ENCODE measurements at regions not wholly inside any gene's neighbourhood (a gene's known extent, or its start where the extent isn't known, plus 50 kb on each side); places are given as distances from the start of the nearest gene placed in this dataset.

DNA sequence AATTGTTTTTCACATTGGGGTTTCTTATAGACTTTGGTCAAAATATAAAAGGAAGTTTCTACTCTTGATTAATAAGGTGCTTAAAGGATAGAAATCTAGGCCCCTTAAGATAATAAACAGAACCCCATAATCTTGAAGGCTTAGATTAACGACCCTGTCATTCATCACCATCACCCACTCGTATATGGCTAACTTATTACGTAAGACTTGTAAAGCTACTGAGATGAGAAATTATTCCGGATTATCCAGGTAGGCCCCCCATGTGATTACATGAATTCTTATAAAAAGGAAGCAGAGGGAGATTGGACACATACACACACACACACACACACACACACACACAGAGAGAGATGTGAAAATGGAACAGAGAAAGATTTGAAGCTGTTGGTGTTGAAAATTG lies 1489.2 kb upstream of the TENM4 start:
- no peak for ATAC-seq
- ChIA-PET POLR2A (no interaction called here), CTCF (no interaction called here)
- TF ChIP-seq, protein P1, sequence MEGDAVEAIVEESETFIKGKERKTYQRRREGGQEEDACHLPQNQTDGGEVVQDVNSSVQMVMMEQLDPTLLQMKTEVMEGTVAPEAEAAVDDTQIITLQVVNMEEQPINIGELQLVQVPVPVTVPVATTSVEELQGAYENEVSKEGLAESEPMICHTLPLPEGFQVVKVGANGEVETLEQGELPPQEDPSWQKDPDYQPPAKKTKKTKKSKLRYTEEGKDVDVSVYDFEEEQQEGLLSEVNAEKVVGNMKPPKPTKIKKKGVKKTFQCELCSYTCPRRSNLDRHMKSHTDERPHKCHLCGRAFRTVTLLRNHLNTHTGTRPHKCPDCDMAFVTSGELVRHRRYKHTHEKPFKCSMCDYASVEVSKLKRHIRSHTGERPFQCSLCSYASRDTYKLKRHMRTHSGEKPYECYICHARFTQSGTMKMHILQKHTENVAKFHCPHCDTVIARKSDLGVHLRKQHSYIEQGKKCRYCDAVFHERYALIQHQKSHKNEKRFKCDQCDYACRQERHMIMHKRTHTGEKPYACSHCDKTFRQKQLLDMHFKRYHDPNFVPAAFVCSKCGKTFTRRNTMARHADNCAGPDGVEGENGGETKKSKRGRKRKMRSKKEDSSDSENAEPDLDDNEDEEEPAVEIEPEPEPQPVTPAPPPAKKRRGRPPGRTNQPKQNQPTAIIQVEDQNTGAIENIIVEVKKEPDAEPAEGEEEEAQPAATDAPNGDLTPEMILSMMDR (IDR thresholded peaks at IDR 0.05): no peak
- TF ChIP-seq TCF7L2 (IDR thresholded peaks at IDR 0.05; ENCODE audit: low read depth, low read length) (no peak), SIN3A (IDR thresholded peaks at IDR 0.05; ENCODE audit: borderline replicate concordance, insufficient read depth, low read depth, low read length) (no peak), POLR2AphosphoS5 (IDR thresholded peaks at IDR 0.05; ENCODE audit: low read depth, low read length) (no peak)
- TF ChIP-seq, protein P2, sequence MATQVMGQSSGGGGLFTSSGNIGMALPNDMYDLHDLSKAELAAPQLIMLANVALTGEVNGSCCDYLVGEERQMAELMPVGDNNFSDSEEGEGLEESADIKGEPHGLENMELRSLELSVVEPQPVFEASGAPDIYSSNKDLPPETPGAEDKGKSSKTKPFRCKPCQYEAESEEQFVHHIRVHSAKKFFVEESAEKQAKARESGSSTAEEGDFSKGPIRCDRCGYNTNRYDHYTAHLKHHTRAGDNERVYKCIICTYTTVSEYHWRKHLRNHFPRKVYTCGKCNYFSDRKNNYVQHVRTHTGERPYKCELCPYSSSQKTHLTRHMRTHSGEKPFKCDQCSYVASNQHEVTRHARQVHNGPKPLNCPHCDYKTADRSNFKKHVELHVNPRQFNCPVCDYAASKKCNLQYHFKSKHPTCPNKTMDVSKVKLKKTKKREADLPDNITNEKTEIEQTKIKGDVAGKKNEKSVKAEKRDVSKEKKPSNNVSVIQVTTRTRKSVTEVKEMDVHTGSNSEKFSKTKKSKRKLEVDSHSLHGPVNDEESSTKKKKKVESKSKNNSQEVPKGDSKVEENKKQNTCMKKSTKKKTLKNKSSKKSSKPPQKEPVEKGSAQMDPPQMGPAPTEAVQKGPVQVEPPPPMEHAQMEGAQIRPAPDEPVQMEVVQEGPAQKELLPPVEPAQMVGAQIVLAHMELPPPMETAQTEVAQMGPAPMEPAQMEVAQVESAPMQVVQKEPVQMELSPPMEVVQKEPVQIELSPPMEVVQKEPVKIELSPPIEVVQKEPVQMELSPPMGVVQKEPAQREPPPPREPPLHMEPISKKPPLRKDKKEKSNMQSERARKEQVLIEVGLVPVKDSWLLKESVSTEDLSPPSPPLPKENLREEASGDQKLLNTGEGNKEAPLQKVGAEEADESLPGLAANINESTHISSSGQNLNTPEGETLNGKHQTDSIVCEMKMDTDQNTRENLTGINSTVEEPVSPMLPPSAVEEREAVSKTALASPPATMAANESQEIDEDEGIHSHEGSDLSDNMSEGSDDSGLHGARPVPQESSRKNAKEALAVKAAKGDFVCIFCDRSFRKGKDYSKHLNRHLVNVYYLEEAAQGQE (IDR thresholded peaks at IDR 0.05; ENCODE audit: insufficient read depth in 1 of 2, low read depth in 2 of 2, low read length in 1 of 2): no peak
- H3K27ac ChIP-seq (ENCODE audit: low read length): no peak overlapping the region
- in situ Hi-C loops (cut with HindIII; ENCODE audit: low pct_unique_long_range_greater_than_20kb, low sequenced_read_pairs) (no loop called here), intact Hi-C loops (cut with micrococcal nuclease; ENCODE audit: unreplicated experiment) (no loop called here)
- DNase-seq (ENCODE audit: low read depth, low spot score): no peak
- no peaks in the 10 kb centered on the region for H3K9me3 ChIP-seq (ENCODE audit: control insufficient read depth, insufficient read depth, low read depth, low read length)
- no peaks in the 10 kb centered on the region for H3K36me3 ChIP-seq (ENCODE audit: control insufficient read depth, insufficient read depth, low read length)
- no TSS peak for BruUV-seq (replicated peaks)
- no peaks in the 10 kb centered on the region for H3K27me3 ChIP-seq (ENCODE audit: control insufficient read depth, insufficient read depth, low read length)
- H3K4me1 ChIP-seq (ENCODE audit: control insufficient read depth, insufficient read depth, low read length): no peaks in the 10 kb centered on the region
- H3K4me3 ChIP-seq (ENCODE audit: low read depth in 2 of 2, low read length in 2 of 2): no peak overlapping the region

DNA sequence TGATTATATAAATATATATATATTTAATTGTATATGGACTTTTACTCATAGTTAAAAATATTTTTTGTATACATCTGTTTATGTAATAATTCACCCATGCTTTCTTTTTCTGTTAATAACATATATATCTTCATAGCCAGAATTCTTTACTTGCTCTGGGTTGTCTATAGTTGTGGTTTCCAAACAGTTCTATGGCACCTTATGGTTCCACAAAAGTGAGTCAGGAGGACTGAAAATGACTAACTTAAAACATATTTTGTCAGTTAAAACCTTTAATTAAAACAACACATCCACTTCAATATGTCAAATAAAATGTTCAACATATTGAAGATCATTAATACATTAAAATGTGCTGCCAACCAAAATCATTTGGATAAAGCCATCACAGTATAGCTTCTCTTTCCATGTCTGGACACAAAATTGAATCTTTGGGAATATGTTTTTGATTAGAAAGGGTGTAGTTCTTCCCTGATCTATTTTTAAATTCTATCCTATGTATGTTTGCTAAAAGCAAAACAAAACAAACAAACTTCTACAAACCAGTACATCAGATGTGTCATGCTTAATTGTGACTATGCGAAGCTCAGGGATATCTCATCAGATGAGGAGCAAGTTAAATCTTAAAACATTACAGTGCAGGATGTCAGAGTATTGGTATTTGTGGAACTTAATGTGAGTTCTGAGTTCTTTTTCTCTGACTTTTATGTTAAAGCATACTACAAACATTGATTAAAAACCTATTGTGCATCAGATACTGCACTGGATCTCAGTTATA lies 1488.4 kb upstream of the TENM4 start:
- no peaks in the 10 kb centered on the region for H3K27me3 ChIP-seq (ENCODE audit: control insufficient read depth, insufficient read depth, low read length)
- no peaks in the 10 kb centered on the region for H3K9me3 ChIP-seq (ENCODE audit: control insufficient read depth, insufficient read depth, low read depth, low read length)
- H3K27ac ChIP-seq (ENCODE audit: low read length): no peak overlapping the region
- DNase-seq (ENCODE audit: low read depth, low spot score) (no peak), ATAC-seq (no peak)
- no peaks in the 10 kb centered on the region for H3K36me3 ChIP-seq (ENCODE audit: control insufficient read depth, insufficient read depth, low read length)
- intact Hi-C loops (cut with micrococcal nuclease; ENCODE audit: unreplicated experiment) (no loop called here), in situ Hi-C loops (cut with HindIII; ENCODE audit: low pct_unique_long_range_greater_than_20kb, low sequenced_read_pairs) (no loop called here)
- POLR2A ChIA-PET: no interaction called here
- no TSS peak for BruUV-seq (replicated peaks)
- CTCF ChIA-PET: no interaction called here
- no peak overlapping the region for H3K4me3 ChIP-seq (ENCODE audit: low read depth in 2 of 2, low read length in 2 of 2)
- no peaks in the 10 kb centered on the region for H3K4me1 ChIP-seq (ENCODE audit: control insufficient read depth, insufficient read depth, low read length)
- no peak for TF ChIP-seq SIN3A (IDR thresholded peaks at IDR 0.05; ENCODE audit: borderline replicate concordance, insufficient read depth, low read depth, low read length)
- TF ChIP-seq, protein P1 (IDR thresholded peaks at IDR 0.05): no peak
- TF ChIP-seq, protein P2 (IDR thresholded peaks at IDR 0.05; ENCODE audit: insufficient read depth in 1 of 2, low read depth in 2 of 2, low read length in 1 of 2): no peak
- TF ChIP-seq POLR2AphosphoS5 (IDR thresholded peaks at IDR 0.05; ENCODE audit: low read depth, low read length): no peak
- no peak for TF ChIP-seq TCF7L2 (IDR thresholded peaks at IDR 0.05; ENCODE audit: low read depth, low read length)

Data from Panc1 (cell line).